Vagina (tissue), 2 donors: ENCODE measurements at regions not wholly inside any gene's neighbourhood (a gene's known extent, or its start where the extent isn't known, plus 50 kb on each side); places are given as distances from the start of the nearest gene placed in this dataset.

ENCODE experiments used
- DNase-seq, 2 donors: peaks; one replicate each; pipeline ENCODE4 v3.0.0-alpha.2; 2017; ENCODE audit errors: extremely low spot score in 2 of 2
- H3K27ac ChIP-seq: fragments of 200-600 bp; sonication (generic); one replicate; pipeline ENCODE4 v1.5.1; 2019
- H3K27me3 ChIP-seq: fragments of 200-600 bp; sonication (generic); one replicate; pipeline ENCODE4 v1.5.1; 2019
- H3K36me3 ChIP-seq, 2 donors: fragments of 200-600 bp; sonication (generic); one replicate each; pipeline ENCODE4 v1.5.1; 2017 to 2019
- H3K4me1 ChIP-seq: fragments of 200-600 bp; sonication (generic); one replicate; pipeline ENCODE4 v1.5.1; 2019
- H3K4me3 ChIP-seq, 2 donors: fragments of 200-600 bp; sonication (generic); 1 replicate in 1 of 2; 2 replicates in 1 of 2; pipeline ENCODE4 v1.5.1; 2016 to 2019
- H3K9me3 ChIP-seq: fragments of 200-600 bp; sonication (generic); one replicate; pipeline ENCODE4 v1.5.1; 2019
- CTCF ChIP-seq, 3 experiments: fragments of 450-650 bp in 2 of 3; fragments of 200-600 bp in 1 of 3; sonication (generic) in 1 of 3; IDR thresholded peaks; one replicate each; pipeline ENCODE4 v1.5.1; 2017 to 2019; ENCODE audit warnings: antibody characterized with exemption in 3 of 3, mild to moderate bottlenecking in 2 of 3, moderate library complexity in 2 of 3
- POLR2A ChIP-seq, 2 donors: fragments of 450-650 bp; IDR thresholded peaks; one replicate each; pipeline ENCODE4 v1.6.1; 2017; ENCODE audit warnings: antibody characterized with exemption in 2 of 2, mild to moderate bottlenecking in 2 of 2, moderate library complexity in 2 of 2
- POLR2AphosphoS5 ChIP-seq, 2 donors: sonication (generic); formaldehyde crosslinking; IDR thresholded peaks; one replicate each; pipeline ENCODE4 v1.9.0; 2017; ENCODE audit warnings: antibody characterized with exemption in 2 of 2, mild to moderate bottlenecking in 2 of 2, low read depth in 1 of 2; ENCODE audit not compliant: insufficient read depth in 1 of 2
- intact Hi-C: fragments of 100-400 bp; cut with DNase I; formaldehyde crosslinking; loops from one replicate; pipeline ENCODE4 v1.15.1; 2023

GRCh38 chr2:34822616-34823015 lies 1223.5 kb upstream of the FAM98A start:
- Histone ChIP-seq H3K36me3 (no peaks in the 10 kb centered on the region), H3K27ac (no peak overlapping the region), H3K4me3 (no peak overlapping the region), H3K27me3 (no peaks in the 10 kb centered on the region), H3K4me1 (no peaks in the 10 kb centered on the region), H3K9me3 (no peaks in the 10 kb centered on the region)
- TF ChIP-seq POLR2AphosphoS5 (IDR thresholded peaks at IDR 0.05; ENCODE audit: insufficient read depth in 1 of 2, low read depth in 1 of 2) (no peak), CTCF (IDR thresholded peaks at IDR 0.05) (no peak), POLR2A (IDR thresholded peaks at IDR 0.05) (no peak)
- no peak for DNase-seq
- intact Hi-C loops, result no loop called here

- intact Hi-C loops, result no loop called here
- no peak overlapping the region for H3K4me3 ChIP-seq
These were observed 1216.1 kb upstream of the FAM98A start for GRCh38 chr2:34815052-34815741.

GRCh38 chr2:34810456-34810855 lies 1211.4 kb upstream of the FAM98A start:
- Histone ChIP-seq H3K27me3 (no peaks in the 10 kb centered on the region), H3K4me1 (no peaks in the 10 kb centered on the region), H3K27ac (no peak overlapping the region), H3K9me3 (no peaks in the 10 kb centered on the region), H3K4me3 (no peak overlapping the region), H3K36me3 (no peaks in the 10 kb centered on the region)
- DNase-seq, result no peak
- TF ChIP-seq POLR2AphosphoS5 (IDR thresholded peaks at IDR 0.05; ENCODE audit: insufficient read depth in 1 of 2, low read depth in 1 of 2), result no peak
- no peak for TF ChIP-seq POLR2A (IDR thresholded peaks at IDR 0.05)
- no peak for TF ChIP-seq CTCF (IDR thresholded peaks at IDR 0.05)
- intact Hi-C loops, result no loop called here

More at GRCh38 chr2:34815052-34815741, 1216.1 kb upstream of the FAM98A start:
- TF ChIP-seq POLR2A (IDR thresholded peaks at IDR 0.05) (no peak), CTCF (IDR thresholded peaks at IDR 0.05) (no peak), POLR2AphosphoS5 (IDR thresholded peaks at IDR 0.05; ENCODE audit: insufficient read depth in 1 of 2, low read depth in 1 of 2) (no peak)
- no peak for DNase-seq
- no peak overlapping the region for H3K27ac ChIP-seq
- no peaks in the 10 kb centered on the region for H3K36me3 ChIP-seq
- H3K4me1 ChIP-seq, result no peaks in the 10 kb centered on the region
- H3K9me3 ChIP-seq, result no peaks in the 10 kb centered on the region
- no peaks in the 10 kb centered on the region for H3K27me3 ChIP-seq

GRCh38 chr2:34808426-34808825 lies 1209.3 kb upstream of the FAM98A start:
- intact Hi-C loops, result no loop called here
- Histone ChIP-seq H3K9me3 (no peaks in the 10 kb centered on the region), H3K27ac (no peak overlapping the region), H3K27me3 (no peaks in the 10 kb centered on the region), H3K4me1 (no peaks in the 10 kb centered on the region), H3K36me3 (no peaks in the 10 kb centered on the region), H3K4me3 (no peak overlapping the region)
- TF ChIP-seq POLR2A (IDR thresholded peaks at IDR 0.05), result no peak
- TF ChIP-seq CTCF (IDR thresholded peaks at IDR 0.05), result no peak
- TF ChIP-seq POLR2AphosphoS5 (IDR thresholded peaks at IDR 0.05; ENCODE audit: insufficient read depth in 1 of 2, low read depth in 1 of 2), result no peak
- DNase-seq, result no peak

GRCh38 chr2:34806891-34807290 lies 1207.8 kb upstream of the FAM98A start:
- intact Hi-C loops, result no loop called here
- TF ChIP-seq CTCF (IDR thresholded peaks at IDR 0.05) (no peak), POLR2A (IDR thresholded peaks at IDR 0.05) (no peak), POLR2AphosphoS5 (IDR thresholded peaks at IDR 0.05; ENCODE audit: insufficient read depth in 1 of 2, low read depth in 1 of 2) (no peak)

More at GRCh38 chr2:34806891-34807290, 1207.8 kb upstream of the FAM98A start:
- Histone ChIP-seq H3K9me3 (no peaks in the 10 kb centered on the region), H3K27me3 (no peaks in the 10 kb centered on the region), H3K4me1 (no peaks in the 10 kb centered on the region), H3K36me3 (no peaks in the 10 kb centered on the region), H3K27ac (no peak overlapping the region), H3K4me3 (no peak overlapping the region)
- DNase-seq, result no peak
